SH-SY5Y (cell line): ENCODE measurements at regions not wholly inside any gene's neighbourhood (a gene's known extent, or its start where the extent isn't known, plus 50 kb on each side); places are given as distances from the start of the nearest gene placed in this dataset.

Experiments
- GATA2 ChIP-seq: IDR thresholded peaks from 2 replicates; pipeline ENCODE4 v1.6.1; 2011; ENCODE audit warnings: mild to moderate bottlenecking, low read depth, low read length
- GATA3 ChIP-seq: IDR thresholded peaks from 2 replicates; pipeline ENCODE4 v1.6.1; 2011; ENCODE audit warnings: low read depth, mild to moderate bottlenecking, low read length, moderate library complexity

DNA sequence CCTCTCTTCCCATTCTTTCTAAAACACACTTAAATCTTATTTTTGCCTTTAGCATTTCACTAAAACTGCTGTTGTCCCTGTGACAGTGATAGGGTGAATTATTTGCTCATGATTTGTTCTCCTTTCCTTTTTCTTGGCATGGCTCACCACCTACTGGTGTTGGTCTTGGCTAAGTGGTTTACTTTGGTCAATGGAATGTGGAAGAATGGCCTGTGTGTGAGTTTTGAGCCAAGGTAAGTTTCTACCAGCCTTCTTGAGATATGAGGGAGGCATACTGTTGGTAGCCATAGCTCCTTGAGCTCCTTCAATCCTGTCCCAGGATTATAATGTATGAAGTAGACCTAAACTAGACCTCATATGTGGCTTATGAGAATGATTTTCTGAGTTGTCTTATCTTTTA is 506.3 kb upstream of the RAG2 start:
- no peak for TF ChIP-seq GATA3
- no peak for TF ChIP-seq GATA2
